ENCODE measurements at regions not wholly inside any gene's neighbourhood (a gene's known extent, or its start where the extent isn't known, plus 50 kb on each side); places are given as distances from the start of the nearest gene placed in this dataset.
"Not testable (repeated sequence)": the region's sequence is repeated elsewhere in the genome, so short reads cannot be mapped to it uniquely, and the experiment has no call there.

DNA sequence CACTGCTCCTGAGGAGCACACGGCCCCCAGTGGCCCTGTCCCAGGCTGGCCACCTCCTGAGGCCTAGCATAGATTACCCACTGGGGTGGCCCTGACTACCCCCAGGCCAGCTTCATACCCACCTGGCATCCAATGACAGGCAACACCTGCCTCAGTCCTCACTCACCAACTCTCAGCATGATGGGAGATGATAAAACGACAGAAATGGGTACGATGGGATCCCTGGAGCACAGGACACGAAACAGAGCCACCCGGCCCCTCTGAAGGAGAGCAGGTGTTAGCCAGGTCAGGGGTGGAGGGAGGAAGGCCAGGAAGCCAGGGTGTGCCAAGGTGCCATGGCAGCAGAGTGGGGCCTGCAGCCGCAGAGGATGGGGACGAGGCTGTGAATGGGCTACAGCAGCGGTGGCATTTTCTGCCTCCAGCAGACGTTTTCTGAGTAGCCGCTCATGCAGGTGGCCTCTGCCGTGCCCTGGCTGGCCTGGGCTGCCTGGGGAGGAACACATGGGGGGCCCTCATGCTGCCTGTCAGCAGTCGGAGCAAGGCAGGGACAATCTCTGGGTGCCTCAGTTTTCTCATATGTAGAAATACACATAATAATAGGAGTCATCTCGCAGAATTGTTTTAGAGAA lies 50.2 kb upstream of the FGF3 start:
- DNase-seq (ENCODE audit: low read depth): no peak

- DNase-seq (ENCODE audit: low read depth): no peak
Observed at GRCh38 chr11:69870766-69871165, 51.5 kb upstream of the FGF3 start.

GRCh38 chr11:69873166-69874077 lies 54.2 kb upstream of the FGF3 start:
- no peak for DNase-seq (ENCODE audit: low read depth)

- DNase-seq (ENCODE audit: low read depth): no peak
Observed at GRCh38 chr11:69874178-69874983, 55.2 kb upstream of the FGF3 start.

GRCh38 chr11:69874984-69875624 lies 55.9 kb upstream of the FGF3 start:
- no peak for DNase-seq (ENCODE audit: low read depth)

DNA sequence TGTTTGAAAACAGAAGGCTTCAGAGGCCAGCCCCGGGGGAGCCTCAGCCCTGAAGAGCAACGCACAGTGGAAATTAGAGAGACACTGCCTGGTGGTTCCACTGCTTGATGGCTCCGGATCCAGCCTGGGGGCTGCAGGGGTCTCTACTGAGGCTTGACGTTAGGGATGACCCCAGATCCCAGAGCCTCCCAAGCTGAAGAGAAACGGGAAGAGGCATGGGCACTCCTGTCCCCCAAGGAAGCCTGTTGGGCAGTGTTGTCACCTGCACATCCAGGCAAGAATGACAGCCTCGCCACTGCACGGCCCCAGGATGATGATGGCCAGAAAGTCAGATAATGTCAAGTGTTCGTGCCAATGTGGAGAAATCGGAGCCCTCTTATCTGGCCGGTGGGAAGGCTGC lies 56.8 kb upstream of the FGF3 start:
- DNase-seq (ENCODE audit: low read depth): no peak

GRCh38 chr11:69877235-69877634 lies 58.0 kb upstream of the FGF3 start:
- no peak for DNase-seq (ENCODE audit: low read depth)

DNA sequence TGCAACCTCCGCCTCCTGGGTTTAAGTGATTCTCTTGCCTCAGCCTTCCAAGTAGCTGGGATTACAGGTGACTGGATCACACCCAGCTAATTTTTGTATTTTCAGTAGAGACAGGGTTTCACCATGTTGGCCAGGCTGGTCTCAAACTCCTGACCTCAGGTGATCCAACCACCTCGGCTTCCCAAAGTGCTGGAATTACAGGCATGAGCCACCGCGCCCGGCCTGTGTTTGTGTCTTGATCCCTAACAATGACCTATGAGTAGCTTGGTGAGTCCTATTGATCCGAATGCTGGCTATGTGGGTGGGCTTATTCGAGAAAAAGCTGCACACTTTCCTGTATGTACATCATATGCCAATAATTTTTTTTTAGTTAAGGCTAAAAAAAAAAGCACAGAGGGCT lies 58.5 kb upstream of the FGF3 start:
- not testable (repeated sequence) for DNase-seq (ENCODE audit: low read depth)

GRCh38 chr11:69878144-69878883 lies 59.1 kb upstream of the FGF3 start:
- no peak for DNase-seq (ENCODE audit: low read depth)

DNA sequence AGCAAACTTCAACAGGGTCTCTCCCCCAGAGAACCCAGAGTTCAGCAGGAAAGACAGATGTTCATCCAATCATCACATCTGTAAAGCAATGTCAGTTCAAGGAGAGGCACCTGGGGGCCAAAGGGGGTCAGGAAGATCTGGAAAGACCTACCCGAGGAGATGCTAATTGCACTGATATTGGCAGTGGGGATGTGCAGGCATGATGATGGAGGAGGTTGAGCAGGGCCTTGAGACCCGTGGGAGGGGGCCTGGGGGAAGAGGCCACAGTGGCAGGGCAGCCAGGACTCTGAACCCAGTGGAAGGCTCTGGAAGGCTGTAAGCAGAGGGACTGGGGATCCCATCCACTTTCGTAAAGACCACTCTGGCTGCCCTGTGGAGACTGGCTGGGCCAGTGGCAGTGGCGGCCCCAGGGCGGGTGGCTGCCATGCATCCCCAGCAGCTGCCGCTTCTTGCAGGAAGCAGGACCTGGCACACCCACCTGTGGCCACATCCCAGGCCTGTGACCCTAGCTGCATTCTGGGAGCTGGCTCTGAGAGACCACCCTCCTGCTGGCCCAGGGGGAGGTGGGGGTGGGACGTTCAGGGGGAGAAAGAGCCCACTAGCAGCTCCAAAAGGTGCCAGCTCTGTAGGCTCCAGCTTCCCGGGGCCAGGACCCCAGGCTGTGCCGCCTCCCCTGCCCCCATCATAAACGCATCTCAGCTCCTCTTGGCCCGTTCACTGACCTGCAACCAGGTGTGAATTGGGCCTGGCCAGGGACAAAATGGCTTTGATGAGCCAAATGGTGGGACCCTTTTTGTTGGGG lies 59.9 kb upstream of the FGF3 start:
- DNase-seq (ENCODE audit: low read depth): no peak

- no peak for DNase-seq (ENCODE audit: low read depth)
Observed at GRCh38 chr11:69879729-69880005, 60.5 kb upstream of the FGF3 start.

DNA sequence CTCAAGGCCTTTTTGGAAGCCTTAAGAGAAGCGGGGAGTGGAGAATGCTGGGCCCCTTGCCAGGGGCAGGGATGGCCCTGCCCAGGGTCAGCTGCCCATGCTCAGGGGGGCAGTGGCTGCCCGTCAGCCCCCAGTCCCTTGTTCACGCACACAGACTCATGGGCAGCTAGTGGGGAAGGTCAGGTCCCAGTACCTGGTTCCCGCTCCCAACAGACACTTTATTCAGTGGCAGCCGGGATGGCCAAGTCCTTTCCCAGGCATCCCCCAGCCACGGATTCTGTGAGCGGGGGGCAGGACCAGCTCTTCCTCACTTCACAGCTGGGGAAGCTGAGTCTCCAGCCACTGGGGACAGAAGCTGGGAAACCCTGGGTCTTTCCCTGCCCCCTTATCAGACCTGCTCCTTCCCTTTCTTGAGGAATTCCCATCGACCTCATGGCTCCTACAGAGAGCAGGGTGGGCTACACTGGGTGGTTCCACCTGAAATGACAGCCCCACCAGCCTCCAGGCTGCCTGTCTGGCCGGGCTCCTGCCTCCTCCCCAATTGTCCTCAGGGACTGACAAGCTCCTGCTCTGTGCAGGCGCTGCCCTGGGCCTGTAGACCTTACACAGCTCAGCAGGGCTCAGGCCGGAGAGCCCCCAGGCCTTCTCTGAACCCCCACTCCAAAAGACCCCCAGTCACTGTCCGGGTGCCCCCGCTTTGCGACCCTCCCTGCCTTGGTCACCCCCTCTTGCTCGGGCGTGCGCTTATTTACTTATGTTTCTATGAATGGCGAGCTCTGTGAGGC lies 61.0 kb upstream of the FGF3 start:
- no peak for DNase-seq (ENCODE audit: low read depth)

DNA sequence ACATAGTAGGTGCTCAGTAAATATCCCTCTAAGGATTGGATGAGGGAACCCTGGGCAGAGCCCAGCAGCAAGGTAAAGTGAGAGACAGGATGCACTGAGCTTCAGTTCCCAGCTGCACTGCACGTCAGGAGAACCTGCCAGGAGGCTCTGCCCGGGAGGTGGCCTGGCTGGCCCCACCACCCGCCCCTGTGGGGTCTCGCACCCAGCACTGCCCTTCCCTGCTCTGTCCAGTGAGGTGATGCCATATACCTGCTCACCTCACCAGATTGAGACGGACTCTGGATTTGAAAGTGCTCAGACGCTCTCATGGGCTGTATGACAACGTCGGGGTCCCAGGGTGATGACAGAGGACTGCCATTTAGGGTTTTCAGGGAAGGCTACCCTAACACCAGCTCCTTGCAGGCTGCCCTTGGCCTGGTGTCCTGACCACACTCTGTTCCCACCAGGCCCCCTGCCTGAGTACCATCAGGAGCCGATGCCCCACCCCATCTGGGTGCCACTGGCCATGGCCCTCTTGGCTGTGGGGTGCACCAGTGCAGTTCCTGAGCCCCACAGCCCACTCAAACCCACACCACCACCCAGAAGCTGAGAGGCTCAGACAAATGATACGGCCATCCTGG lies 61.7 kb upstream of the FGF3 start:
- DNase-seq (ENCODE audit: low read depth): no peak

GRCh38 chr11:69881467-69882269 lies 62.5 kb upstream of the FGF3 start:
- DNase-seq (ENCODE audit: low read depth): no peak

DNA sequence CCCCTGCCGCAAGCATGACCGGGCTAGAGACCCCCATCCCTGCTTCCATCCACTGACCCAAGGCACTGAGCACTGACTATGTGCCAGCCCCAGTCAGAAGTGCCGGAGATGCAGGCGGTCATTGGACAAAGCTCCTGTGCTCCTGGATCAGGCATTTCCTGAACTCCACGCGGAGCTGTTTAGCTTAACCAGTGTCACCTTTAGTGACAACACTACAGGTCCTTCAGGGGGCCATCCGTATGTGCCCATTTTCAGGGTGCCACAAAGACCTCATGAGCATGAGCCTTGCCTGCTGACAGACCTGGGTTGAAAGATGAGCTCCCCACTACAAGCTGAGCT lies 63.0 kb upstream of the FGF3 start:
- DNase-seq (ENCODE audit: low read depth): no peak

GRCh38 chr11:69883292-69884255 lies 64.4 kb upstream of the FGF3 start:
- DNase-seq (ENCODE audit: low read depth): no peak

GRCh38 chr11:69884286-69884685 lies 65.1 kb upstream of the FGF3 start:
- DNase-seq (ENCODE audit: low read depth): no peak

DNA sequence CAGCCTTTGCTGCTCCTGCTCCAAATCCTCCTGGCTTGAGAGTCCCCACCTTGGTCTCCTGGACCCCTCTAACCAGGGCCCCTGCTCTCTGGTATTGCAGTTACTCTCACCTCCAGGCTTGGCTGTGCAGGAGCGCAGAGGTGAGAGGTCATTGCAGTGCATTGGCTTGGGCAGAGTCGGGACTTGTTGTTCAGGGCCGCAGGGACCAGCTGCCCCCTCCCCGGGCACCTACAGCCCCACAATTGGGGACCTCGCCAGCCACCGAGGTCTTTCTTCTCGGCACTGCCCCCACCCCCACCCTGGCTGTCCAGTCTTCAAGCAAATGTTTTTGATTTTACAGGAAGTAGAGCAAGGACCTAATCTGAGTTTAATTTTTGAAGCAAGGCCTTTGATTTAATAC lies 65.5 kb upstream of the FGF3 start:
- no peak for DNase-seq (ENCODE audit: low read depth)

Data from stromal cell of bone marrow (primary cell).